Adrenal gland (tissue), 9 donors: ENCODE measurements at regions not wholly inside any gene's neighbourhood (a gene's known extent, or its start where the extent isn't known, plus 50 kb on each side); places are given as distances from the start of the nearest gene placed in this dataset.

ENCODE experiments used
- DNase-seq, 7 donors: peaks; one replicate each; pipeline ENCODE4 v3.0.0-alpha.2; 2019 to 2020
- H3K27ac ChIP-seq, 5 donors: fragments of 200-600 bp; sonication (generic) in 4 of 5; 1 replicate in 3 of 5; 2 replicates in 2 of 5; pipeline versions ENCODE4 v1.5.1 to v1.8.0; 2016 to 2020; ENCODE audit warnings: mild to moderate bottlenecking in 1 of 5
- H3K27me3 ChIP-seq: fragments of 200-600 bp; 2 replicates; pipeline ENCODE4 v1.8.0; 2021
- H3K36me3 ChIP-seq, 2 donors: fragments of 200-600 bp; replicated peaks in 1 of 2; 1 replicate in 1 of 2; 2 replicates in 1 of 2; pipeline versions ENCODE4 v1.5.1 to v1.8.0; 2018 to 2022
- H3K4me1 ChIP-seq, 2 donors: fragments of 200-600 bp; replicated peaks in 1 of 2; 1 replicate in 1 of 2; 2 replicates in 1 of 2; pipeline versions ENCODE4 v1.5.1 to v1.8.0; 2018 to 2021
- H3K4me3 ChIP-seq, 4 donors: fragments of 200-600 bp; sonication (generic) in 3 of 4; one replicate each; pipeline ENCODE4 v1.5.1; 2016 to 2018
- H3K9me3 ChIP-seq, 3 donors: fragments of 200-600 bp; sonication (generic) in 1 of 3; replicated peaks in 1 of 3; 1 replicate in 2 of 3; 2 replicates in 1 of 3; pipeline versions ENCODE4 v1.5.1 to v1.8.0; 2016 to 2021
- POLR2A ChIP-seq, 2 donors: fragments of 450-650 bp; IDR thresholded peaks; one replicate each; pipeline ENCODE4 v1.6.1; 2017; ENCODE audit warnings: antibody characterized with exemption in 2 of 2, mild to moderate bottlenecking in 2 of 2, moderate library complexity in 1 of 2
- WGBS, 4 donors: extraction: QIAGEN DNeasy Blood & Tissue Kit in 2 of 4; methylation state at CpG; one replicate each; pipeline versions ENCODE4 v1.1.5 to v1.1.7; 2013 to 2017; 5-methylcytosine and 5-hydroxymethylcytosine counted together
- intact Hi-C, 2 donors: fragments of 100-400 bp; cut with DNase I; formaldehyde crosslinking; loops; one replicate each; pipeline versions ENCODE4 v1.14.1 to v1.15.0; 2022 to 2023
- TF ChIP-seq, protein P1 (sequence below), 6 experiments: fragments of 450-650 bp in 4 of 6; fragments of 200-600 bp in 2 of 6; sonication (generic) in 1 of 6; IDR thresholded peaks; 1 replicate in 5 of 6; 2 replicates in 1 of 6; pipeline versions ENCODE4 v1.5.1 to v1.8.0; 2016 to 2021; ENCODE audit warnings: antibody characterized with exemption in 6 of 6, mild to moderate bottlenecking in 2 of 6, moderate library complexity in 1 of 6
- donor health status: healthy with polysubstance abuse.
- donor health status: Bipolar disorder and iron deficiency.
- donor health status: DM: yes; HTN: yes; CAD: no.
- donor health status: DM: no; HTN: no; CAD: no.
- donor health status: DM: no; HTN: no; CAD: no.

DNA sequence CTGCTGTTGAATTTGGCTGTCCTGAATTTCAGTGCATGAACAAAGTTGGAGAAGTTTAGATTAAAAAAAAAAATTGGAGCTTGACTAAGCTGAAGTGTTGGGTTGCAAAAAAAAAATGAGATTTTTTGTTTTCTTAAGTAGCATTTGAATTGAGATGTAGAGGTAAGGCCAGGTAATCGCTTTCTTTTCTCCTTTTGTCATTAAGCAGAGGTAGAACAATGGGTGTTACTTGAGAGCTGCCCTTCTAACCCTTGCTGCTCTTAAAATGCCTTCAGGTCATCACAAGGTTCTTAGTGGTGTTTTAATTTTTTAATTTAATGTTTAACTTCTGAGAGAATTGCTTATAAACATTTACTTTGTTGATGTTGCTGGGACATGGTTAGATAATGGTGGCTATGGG lies 84.1 kb upstream of the PRDM1 start:
- H3K27me3 ChIP-seq, result peaks cover 35% of the 10 kb centered on the region
- no peaks in the 10 kb centered on the region for H3K9me3 ChIP-seq
- no peak for DNase-seq
- H3K36me3 ChIP-seq, result no peaks in the 10 kb centered on the region
- H3K27ac ChIP-seq, result no peak overlapping the region
- no peaks in the 10 kb centered on the region for H3K4me1 ChIP-seq
- TF ChIP-seq POLR2A (IDR thresholded peaks at IDR 0.05), result no peak
- TF ChIP-seq, protein P1, sequence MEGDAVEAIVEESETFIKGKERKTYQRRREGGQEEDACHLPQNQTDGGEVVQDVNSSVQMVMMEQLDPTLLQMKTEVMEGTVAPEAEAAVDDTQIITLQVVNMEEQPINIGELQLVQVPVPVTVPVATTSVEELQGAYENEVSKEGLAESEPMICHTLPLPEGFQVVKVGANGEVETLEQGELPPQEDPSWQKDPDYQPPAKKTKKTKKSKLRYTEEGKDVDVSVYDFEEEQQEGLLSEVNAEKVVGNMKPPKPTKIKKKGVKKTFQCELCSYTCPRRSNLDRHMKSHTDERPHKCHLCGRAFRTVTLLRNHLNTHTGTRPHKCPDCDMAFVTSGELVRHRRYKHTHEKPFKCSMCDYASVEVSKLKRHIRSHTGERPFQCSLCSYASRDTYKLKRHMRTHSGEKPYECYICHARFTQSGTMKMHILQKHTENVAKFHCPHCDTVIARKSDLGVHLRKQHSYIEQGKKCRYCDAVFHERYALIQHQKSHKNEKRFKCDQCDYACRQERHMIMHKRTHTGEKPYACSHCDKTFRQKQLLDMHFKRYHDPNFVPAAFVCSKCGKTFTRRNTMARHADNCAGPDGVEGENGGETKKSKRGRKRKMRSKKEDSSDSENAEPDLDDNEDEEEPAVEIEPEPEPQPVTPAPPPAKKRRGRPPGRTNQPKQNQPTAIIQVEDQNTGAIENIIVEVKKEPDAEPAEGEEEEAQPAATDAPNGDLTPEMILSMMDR (IDR thresholded peaks at IDR 0.05), result no peak
- intact Hi-C loops, result no loop called here
- 37 to 60% (median 43%) methylated on average over 1 of the region's 1 CpG for WGBS, 4 donors
- H3K4me3 ChIP-seq, result no peak overlapping the region

GRCh38 chr6:106000935-106001334 lies 85.2 kb upstream of the PRDM1 start:
- H3K27me3 ChIP-seq, result peaks cover 46% of the 10 kb centered on the region
- H3K36me3 ChIP-seq, result no peaks in the 10 kb centered on the region
- no peak overlapping the region for H3K4me3 ChIP-seq
- TF ChIP-seq, protein P1 (IDR thresholded peaks at IDR 0.05), result no peak
- TF ChIP-seq POLR2A (IDR thresholded peaks at IDR 0.05), result no peak
- intact Hi-C loops, result no loop called here
- H3K9me3 ChIP-seq, result no peaks in the 10 kb centered on the region
- no peak for DNase-seq
- H3K4me1 ChIP-seq, result no peaks in the 10 kb centered on the region
- WGBS, 4 donors, result 88 to 93% (median 91%) methylated on average over 2 of the region's 2 CpGs
- no peak overlapping the region for H3K27ac ChIP-seq

GRCh38 chr6:105997482-105997881 lies 88.7 kb upstream of the PRDM1 start:
- intact Hi-C loops, result no loop called here
- H3K36me3 ChIP-seq, result no peaks in the 10 kb centered on the region
- H3K4me1 ChIP-seq, result peaks cover 0 to 6% of the 10 kb centered on the region in 2 donors
- no peak for TF ChIP-seq POLR2A (IDR thresholded peaks at IDR 0.05)
- TF ChIP-seq, protein P1 (IDR thresholded peaks at IDR 0.05), result no peak
- no peak overlapping the region for H3K27ac ChIP-seq
- H3K4me3 ChIP-seq, result no peak overlapping the region
- DNase-seq, result no peak
- H3K9me3 ChIP-seq, result no peaks in the 10 kb centered on the region
- H3K27me3 ChIP-seq, result peaks cover 68% of the 10 kb centered on the region
- WGBS, 4 donors, result 52 to 71% (median 57%) methylated on average over 4 of the region's 4 CpGs

DNA sequence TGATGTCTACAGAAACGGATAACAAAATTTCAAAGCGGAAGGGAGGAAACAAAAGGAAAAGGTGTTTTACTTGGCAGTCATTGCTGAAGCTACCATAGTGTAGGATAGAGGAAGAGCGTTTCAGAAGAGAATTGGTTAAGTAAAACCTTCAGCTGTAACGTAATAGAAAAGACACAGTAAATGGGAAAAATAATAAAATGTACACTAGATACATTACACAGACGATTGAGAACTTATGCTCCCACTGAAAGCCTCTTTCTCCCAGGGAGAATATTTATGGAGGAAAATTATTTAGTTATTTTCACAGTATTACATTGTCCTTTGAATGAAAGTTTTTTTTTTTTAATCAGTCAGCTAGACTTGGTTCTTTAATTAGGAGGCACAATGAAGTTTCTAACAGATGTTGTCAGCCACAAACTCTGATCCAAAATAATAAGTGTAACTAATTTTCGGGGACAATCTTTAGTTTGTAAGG lies 90.7 kb upstream of the PRDM1 start:
- H3K27ac ChIP-seq, result peak overlapping the region in 1 of 5 donors; percentile 83
- WGBS, 4 donors, result 23 to 32% (median 26%) methylated on average over 6 of the region's 6 CpGs
- H3K4me1 ChIP-seq, result peaks cover 0 to 14% of the 10 kb centered on the region in 2 donors
- no peak for DNase-seq
- peak overlapping the region in 1 of 4 donors; percentile 65 for H3K4me3 ChIP-seq
- no peaks in the 10 kb centered on the region for H3K9me3 ChIP-seq
- H3K36me3 ChIP-seq, result no peaks in the 10 kb centered on the region
- intact Hi-C loops, result no loop called here
- TF ChIP-seq, protein P1 (IDR thresholded peaks at IDR 0.05), result no peak
- no peak for TF ChIP-seq POLR2A (IDR thresholded peaks at IDR 0.05)
- peaks cover 63% of the 10 kb centered on the region for H3K27me3 ChIP-seq
